Erythroblast (primary cell): ENCODE measurements at regions not wholly inside any gene's neighbourhood (a gene's known extent, or its start where the extent isn't known, plus 50 kb on each side); places are given as distances from the start of the nearest gene placed in this dataset.

Source experiments
- GATA1 ChIP-seq: IDR thresholded peaks from 2 replicates; pipeline ENCODE4 v1.6.1; 2011; ENCODE audit warnings: low read depth, mild to moderate bottlenecking, control low read depth, low read length, moderate library complexity
- POLR2A ChIP-seq: IDR thresholded peaks from 2 replicates; pipeline ENCODE4 v1.6.1; 2011; ENCODE audit warnings: mild to moderate bottlenecking, low read length

- no peak for TF ChIP-seq POLR2A
- no peak for TF ChIP-seq GATA1
These were observed 363.8 kb upstream of the RASGRP1 start for GRCh38 chr15:38928431-38928830.
